H9 (cell line): ENCODE measurements at regions not wholly inside any gene's neighbourhood (a gene's known extent, or its start where the extent isn't known, plus 50 kb on each side); places are given as distances from the start of the nearest gene placed in this dataset.

Source experiments
- DNase-seq: peaks from one replicate; pipeline ENCODE4 v3.0.0-alpha.2; 2017
- H2AFZ ChIP-seq: one replicate; pipeline ENCODE4 v1.6.1; 2013; ENCODE audit warnings: mild to moderate bottlenecking, low read length, control low read depth, moderate library complexity
- H2AK5ac ChIP-seq: 2 replicates; pipeline ENCODE4 v1.6.1; 2013; ENCODE audit warnings: low read length, control low read depth, mixed read lengths; ENCODE audit not compliant: insufficient read length
- H2BK120ac ChIP-seq: one replicate; pipeline ENCODE4 v1.6.1; 2013; ENCODE audit warnings: low read depth, mild to moderate bottlenecking, low read length, control low read depth, inconsistent platforms; ENCODE audit not compliant: poor library complexity, severe bottlenecking
- H2BK12ac ChIP-seq: 2 replicates; pipeline ENCODE4 v1.6.1; 2013; ENCODE audit warnings: low read length, control low read depth, mixed read lengths, low read depth; ENCODE audit not compliant: insufficient read length
- H2BK15ac ChIP-seq: 2 replicates; pipeline ENCODE4 v1.6.1; 2013; ENCODE audit warnings: low read depth, low read length, control low read depth
- H2BK20ac ChIP-seq: one replicate; pipeline ENCODE4 v1.6.1; 2013; ENCODE audit warnings: low read depth, mild to moderate bottlenecking, low read length, control low read depth, inconsistent platforms; ENCODE audit not compliant: poor library complexity, severe bottlenecking
- H2BK5ac ChIP-seq: 2 replicates; pipeline ENCODE4 v1.6.1; 2013; ENCODE audit warnings: low read length, control low read depth, mixed read lengths; ENCODE audit not compliant: insufficient read length
- H3K14ac ChIP-seq: 2 replicates; pipeline ENCODE4 v1.6.1; 2013; ENCODE audit warnings: low read length, control low read depth; ENCODE audit not compliant: insufficient read depth
- H3K18ac ChIP-seq: 2 replicates; pipeline ENCODE4 v1.6.1; 2013; ENCODE audit warnings: low read depth, mild to moderate bottlenecking, mixed read lengths, low read length, control low read depth; ENCODE audit not compliant: insufficient read length
- H3K23ac ChIP-seq: 2 replicates; pipeline ENCODE4 v1.6.1; 2013; ENCODE audit warnings: low read length, control low read depth, mixed read lengths, low read depth; ENCODE audit not compliant: insufficient read length
- H3K23me2 ChIP-seq: 2 replicates; pipeline ENCODE4 v1.6.1; 2013; ENCODE audit warnings: low read depth, mild to moderate bottlenecking, mixed read lengths, low read length, control low read depth; ENCODE audit not compliant: insufficient read length, poor library complexity, severe bottlenecking
- H3K27ac ChIP-seq: 2 replicates; pipeline ENCODE4 v1.5.1; 2013; ENCODE audit warnings: low read length, control low read depth, mixed read lengths, low read depth; ENCODE audit not compliant: insufficient read length
- H3K27me3 ChIP-seq: 2 replicates; pipeline ENCODE4 v1.6.1; 2013; ENCODE audit warnings: low read length, control low read depth, inconsistent platforms; ENCODE audit not compliant: insufficient read depth
- H3K4ac ChIP-seq: 2 replicates; pipeline ENCODE4 v1.6.1; 2013; ENCODE audit warnings: low read depth, mild to moderate bottlenecking, control low read depth, inconsistent platforms, low read length, moderate library complexity
- H3K4me1 ChIP-seq: 2 replicates; pipeline ENCODE4 v1.6.1; 2013; ENCODE audit warnings: low read length, control low read depth, inconsistent platforms; ENCODE audit not compliant: insufficient read depth
- H3K4me2 ChIP-seq: 2 replicates; pipeline ENCODE4 v1.6.1; 2013; ENCODE audit warnings: low read length, control low read depth, mixed read lengths; ENCODE audit not compliant: insufficient read length, insufficient read depth
- H3K56ac ChIP-seq: 2 replicates; pipeline ENCODE4 v1.6.1; 2013; ENCODE audit warnings: low read depth, mild to moderate bottlenecking, mixed read lengths, low read length, control low read depth; ENCODE audit not compliant: insufficient read length
- H3K79me1 ChIP-seq: 2 replicates; pipeline ENCODE4 v1.6.1; 2013; ENCODE audit warnings: low read depth, mild to moderate bottlenecking, moderate library complexity, low read length, control low read depth, inconsistent platforms; ENCODE audit not compliant: insufficient read depth, poor library complexity, severe bottlenecking
- H3K79me2 ChIP-seq: 2 replicates; pipeline ENCODE4 v1.6.1; 2013; ENCODE audit warnings: low read length, control low read depth, inconsistent platforms; ENCODE audit not compliant: insufficient read depth
- H3K9ac ChIP-seq: 2 replicates; pipeline ENCODE4 v1.6.1; 2013; ENCODE audit warnings: low read length, control low read depth, mixed read lengths; ENCODE audit not compliant: insufficient read length; ENCODE audit errors: extremely low read depth
- H3K9me3 ChIP-seq: one replicate; pipeline ENCODE4 v1.6.1; 2013; ENCODE audit warnings: low read depth, low read length, inconsistent platforms; ENCODE audit not compliant: control insufficient read depth
- H3T11ph ChIP-seq: one replicate; pipeline ENCODE4 v1.6.1; 2013; ENCODE audit warnings: mild to moderate bottlenecking, low read length, control low read depth, inconsistent platforms
- H4K20me1 ChIP-seq: one replicate; pipeline ENCODE4 v1.6.1; 2013; ENCODE audit not compliant: control insufficient read depth, insufficient read length, insufficient read depth
- H4K5ac ChIP-seq: 2 replicates; pipeline ENCODE4 v1.6.1; 2013; ENCODE audit warnings: low read depth, mild to moderate bottlenecking, mixed read lengths, low read length, control low read depth; ENCODE audit not compliant: insufficient read length
- H4K8ac ChIP-seq: replicated peaks from 2 replicates; pipeline ENCODE4 v1.6.1; 2013; ENCODE audit warnings: low read length, control low read depth, mixed read lengths, low read depth; ENCODE audit not compliant: insufficient read length
- H4K91ac ChIP-seq: 2 replicates; pipeline ENCODE4 v1.6.1; 2013; ENCODE audit warnings: low read depth, mild to moderate bottlenecking, moderate library complexity, mixed read lengths, low read length, control low read depth; ENCODE audit not compliant: insufficient read length
- H3K27ac Mint-ChIP-seq, 3 experiments: 2 replicates in 2 of 3; 3 replicates in 1 of 3; pipeline ENCODE4 v1.8.0; 2020 to 2021; ENCODE audit warnings: mixed read lengths in 3 of 3, mild to moderate bottlenecking in 1 of 3, moderate library complexity in 1 of 3
- H3K27me3 Mint-ChIP-seq: 2 replicates; pipeline ENCODE4 v1.8.0; 2021; ENCODE audit warnings: low read depth, mild to moderate bottlenecking, moderate library complexity, mixed read lengths
- H3K36me3 Mint-ChIP-seq, 3 experiments: 2 replicates in 2 of 3; 3 replicates in 1 of 3; pipeline ENCODE4 v1.8.0; 2020 to 2021; ENCODE audit warnings: low read depth in 3 of 3, mixed read lengths in 3 of 3; ENCODE audit not compliant: insufficient read depth in 1 of 3
- H3K4me1 Mint-ChIP-seq, 2 experiments: 2 replicates each; pipeline ENCODE4 v1.8.0; 2020; ENCODE audit warnings: mixed read lengths in 2 of 2
- H3K4me3 Mint-ChIP-seq, 2 experiments: 2 replicates in 1 of 2; 3 replicates in 1 of 2; pipeline ENCODE4 v1.8.0; 2020 to 2021; ENCODE audit warnings: mild to moderate bottlenecking in 2 of 2, mixed read lengths in 2 of 2, moderate library complexity in 1 of 2
- H3K9me3 Mint-ChIP-seq, 2 experiments: 2 replicates in 1 of 2; 3 replicates in 1 of 2; pipeline ENCODE4 v1.8.0; 2020; ENCODE audit warnings: mild to moderate bottlenecking in 2 of 2, mixed read lengths in 2 of 2, moderate library complexity in 1 of 2
- CTCF ChIP-seq: fragments of 200-600 bp; sonication (generic); conservative IDR thresholded peaks from 3 replicates; pipeline ENCODE4 v1.8.0; 2021; ENCODE audit warnings: antibody characterized with exemption, mild to moderate bottlenecking
- WGBS: extraction: QIAGEN DNeasy Blood & Tissue Kit; methylation state at CpG from one replicate; pipeline ENCODE4 v1.1.7; 2013; ENCODE audit warnings: missing lambda C conversion rate, low lambda C conversion rate, mixed read lengths; ENCODE audit not compliant: insufficient read length; ENCODE audit errors: extremely low coverage; 5-methylcytosine and 5-hydroxymethylcytosine counted together

GRCh38 chr5:89120719-89121118 lies 237.7 kb upstream of the MEF2C start:
- no peak overlapping the region for H3T11ph ChIP-seq
- H3K4me3 Mint-ChIP-seq, result no peak overlapping the region
- H4K8ac ChIP-seq, result no peak overlapping the region
- H4K5ac ChIP-seq, result no peak overlapping the region
- no peaks in the 10 kb centered on the region for H3K9me3 Mint-ChIP-seq
- H2BK120ac ChIP-seq, result no peak overlapping the region
- H3K23ac ChIP-seq, result no peak overlapping the region
- H3K9ac ChIP-seq, result no peak overlapping the region
- no peak for TF ChIP-seq CTCF
- no peaks in the 10 kb centered on the region for H3K9me3 ChIP-seq
- no peak overlapping the region for H2AFZ ChIP-seq
- DNase-seq, result no peak
- H3K18ac ChIP-seq, result no peak overlapping the region
- H3K4ac ChIP-seq, result no peak overlapping the region
- H3K4me1 Mint-ChIP-seq, result no peaks in the 10 kb centered on the region
- H3K27me3 ChIP-seq, result no peaks in the 10 kb centered on the region
- no peak overlapping the region for H2BK12ac ChIP-seq
- no peaks in the 10 kb centered on the region for H4K20me1 ChIP-seq
- H2AK5ac ChIP-seq, result no peak overlapping the region
- no peaks in the 10 kb centered on the region for H3K23me2 ChIP-seq
- H2BK20ac ChIP-seq, result no peak overlapping the region
- H3K27ac Mint-ChIP-seq, result no peak overlapping the region
- no peak overlapping the region for H3K27ac ChIP-seq
- no peak overlapping the region for H4K91ac ChIP-seq
- H3K4me2 ChIP-seq, result no peak overlapping the region
- no peak overlapping the region for H3K14ac ChIP-seq
- no peaks in the 10 kb centered on the region for H3K27me3 Mint-ChIP-seq
- H3K36me3 Mint-ChIP-seq, result no peaks in the 10 kb centered on the region
- H2BK5ac ChIP-seq, result no peak overlapping the region
- H3K4me1 ChIP-seq, result no peaks in the 10 kb centered on the region
- H3K79me1 ChIP-seq, result no peaks in the 10 kb centered on the region
- no CpG with 5 or more reads among the region's 3 CpGs for WGBS
- no peak overlapping the region for H3K56ac ChIP-seq
- H2BK15ac ChIP-seq, result no peak overlapping the region
- no peaks in the 10 kb centered on the region for H3K79me2 ChIP-seq
